ENCODE measurements at regions not wholly inside any gene's neighbourhood (a gene's known extent, or its start where the extent isn't known, plus 50 kb on each side); places are given as distances from the start of the nearest gene placed in this dataset.

DNA sequence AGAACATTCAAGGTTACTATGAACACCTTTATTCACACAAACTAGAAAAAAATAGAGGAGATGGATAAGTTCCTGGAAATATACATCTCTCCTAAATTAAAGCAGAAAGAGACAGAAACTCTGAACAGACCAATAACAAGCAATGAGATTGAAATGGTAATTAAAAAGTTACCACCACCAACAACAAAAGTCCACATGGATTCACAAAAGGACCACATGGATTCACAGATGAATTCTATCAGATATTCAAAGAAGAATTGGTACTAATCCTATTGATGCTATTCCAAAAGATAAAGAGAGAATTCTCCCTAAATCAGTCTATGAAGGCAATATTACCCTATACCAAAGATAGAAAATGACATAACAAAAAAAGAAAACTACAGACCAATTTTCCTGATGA lies 518.9 kb downstream of the PRDM9 start:
- Histone ChIP-seq H3K36me3 (no peaks in the 10 kb centered on the region), H3K4me3 (no peak overlapping the region), H3K27me3 (no peaks in the 10 kb centered on the region), H3K4me1 (no peaks in the 10 kb centered on the region), H3K9me3 (peaks cover 0 to 11% (median 3%) of the 10 kb centered on the region in 4 donors), H3K27ac (no peak overlapping the region)
- no peak for TF ChIP-seq POLR2AphosphoS5 (IDR thresholded peaks at IDR 0.05)
- TF ChIP-seq, protein P1, sequence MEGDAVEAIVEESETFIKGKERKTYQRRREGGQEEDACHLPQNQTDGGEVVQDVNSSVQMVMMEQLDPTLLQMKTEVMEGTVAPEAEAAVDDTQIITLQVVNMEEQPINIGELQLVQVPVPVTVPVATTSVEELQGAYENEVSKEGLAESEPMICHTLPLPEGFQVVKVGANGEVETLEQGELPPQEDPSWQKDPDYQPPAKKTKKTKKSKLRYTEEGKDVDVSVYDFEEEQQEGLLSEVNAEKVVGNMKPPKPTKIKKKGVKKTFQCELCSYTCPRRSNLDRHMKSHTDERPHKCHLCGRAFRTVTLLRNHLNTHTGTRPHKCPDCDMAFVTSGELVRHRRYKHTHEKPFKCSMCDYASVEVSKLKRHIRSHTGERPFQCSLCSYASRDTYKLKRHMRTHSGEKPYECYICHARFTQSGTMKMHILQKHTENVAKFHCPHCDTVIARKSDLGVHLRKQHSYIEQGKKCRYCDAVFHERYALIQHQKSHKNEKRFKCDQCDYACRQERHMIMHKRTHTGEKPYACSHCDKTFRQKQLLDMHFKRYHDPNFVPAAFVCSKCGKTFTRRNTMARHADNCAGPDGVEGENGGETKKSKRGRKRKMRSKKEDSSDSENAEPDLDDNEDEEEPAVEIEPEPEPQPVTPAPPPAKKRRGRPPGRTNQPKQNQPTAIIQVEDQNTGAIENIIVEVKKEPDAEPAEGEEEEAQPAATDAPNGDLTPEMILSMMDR (IDR thresholded peaks at IDR 0.05) = no peak
- no peak for TF ChIP-seq POLR2A (IDR thresholded peaks at IDR 0.05)
- DNase-seq (no peak), ATAC-seq (ENCODE audit: low FRiP score in 2 of 2) (no peak)

DNA sequence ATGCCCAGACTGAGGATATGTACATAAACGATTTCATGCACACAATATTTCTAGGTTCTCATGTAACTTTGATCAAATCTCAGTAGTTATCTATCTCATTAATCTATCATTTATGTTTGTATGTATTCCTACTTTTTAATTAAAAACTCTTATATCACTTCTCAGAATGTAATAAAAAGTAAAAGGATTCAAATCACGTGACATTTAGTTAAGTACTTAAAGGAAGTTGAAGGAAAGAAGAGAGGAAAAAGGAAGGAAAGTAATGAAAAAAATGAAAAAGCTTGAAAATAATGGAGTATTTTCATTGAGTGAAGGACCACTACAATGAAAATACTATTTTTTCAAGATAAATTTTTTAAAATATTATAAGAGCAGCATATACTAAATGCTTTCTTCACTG lies 535.3 kb downstream of the PRDM9 start:
- Histone ChIP-seq H3K27me3 (no peaks in the 10 kb centered on the region), H3K4me3 (no peak overlapping the region), H3K9me3 (no peaks in the 10 kb centered on the region), H3K27ac (no peak overlapping the region), H3K4me1 (no peaks in the 10 kb centered on the region), H3K36me3 (no peaks in the 10 kb centered on the region)
- TF ChIP-seq, protein P1 (IDR thresholded peaks at IDR 0.05) = no peak
- TF ChIP-seq POLR2AphosphoS5 (IDR thresholded peaks at IDR 0.05) (no peak), POLR2A (IDR thresholded peaks at IDR 0.05) (no peak), EP300 (IDR thresholded peaks at IDR 0.05) (no peak)
- DNase-seq (no peak), ATAC-seq (ENCODE audit: low FRiP score in 2 of 2) (no peak)
- WGBS, 2 donors = 81 to 87% methylated on average over 2 of the region's 2 CpGs

DNA sequence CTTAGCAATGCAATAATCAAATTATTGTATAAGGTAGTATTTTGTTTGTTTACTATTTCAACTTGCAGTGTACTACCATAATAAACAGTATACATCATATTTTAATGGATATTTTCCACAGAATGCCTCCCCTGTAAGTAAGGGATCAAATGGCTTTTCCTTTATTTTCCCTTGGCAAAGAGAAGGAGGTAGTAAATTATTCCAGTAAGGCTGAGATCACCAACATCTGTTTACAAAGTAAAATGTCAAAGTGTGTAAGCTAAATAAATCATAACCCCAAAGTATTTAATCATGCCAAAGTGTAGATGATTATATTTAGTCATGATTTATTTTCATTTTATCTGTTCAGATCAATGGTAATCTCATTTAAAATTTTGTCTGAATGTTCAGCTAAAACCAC lies 537.6 kb downstream of the PRDM9 start:
- Histone ChIP-seq H3K4me1 (no peaks in the 10 kb centered on the region), H3K36me3 (no peaks in the 10 kb centered on the region), H3K27me3 (no peaks in the 10 kb centered on the region), H3K9me3 (no peaks in the 10 kb centered on the region), H3K4me3 (no peak overlapping the region), H3K27ac (no peak overlapping the region)
- DNase-seq (no peak), ATAC-seq (ENCODE audit: low FRiP score in 2 of 2) (no peak)
- TF ChIP-seq POLR2AphosphoS5 (IDR thresholded peaks at IDR 0.05) (no peak), EP300 (IDR thresholded peaks at IDR 0.05) (no peak), POLR2A (IDR thresholded peaks at IDR 0.05) (no peak)
- TF ChIP-seq, protein P1 (IDR thresholded peaks at IDR 0.05) = no peak

DNA sequence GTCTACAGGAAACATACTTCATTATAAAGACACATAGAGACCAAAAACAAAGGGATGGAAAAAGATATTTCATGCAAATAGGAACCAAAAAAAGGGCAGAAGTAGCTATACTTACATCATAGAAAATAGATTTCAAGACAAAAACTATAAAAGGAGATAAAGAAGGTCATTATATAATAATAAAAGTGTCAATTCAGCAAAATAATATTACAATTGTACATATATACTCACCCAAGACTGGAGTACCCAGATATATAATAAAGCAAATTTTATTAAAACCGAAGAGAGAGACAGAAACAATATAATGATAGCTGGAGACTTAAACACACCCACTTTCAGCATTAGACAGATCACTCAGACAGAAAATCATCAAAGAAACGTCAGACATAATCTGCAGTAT lies 546.3 kb downstream of the PRDM9 start:
- ATAC-seq (ENCODE audit: low FRiP score in 2 of 2) = no peak
- Histone ChIP-seq H3K4me1 (no peaks in the 10 kb centered on the region), H3K27ac (no peak overlapping the region), H3K4me3 (no peak overlapping the region), H3K9me3 (peaks cover 0 to 5% (median 0%) of the 10 kb centered on the region in 4 donors), H3K36me3 (no peaks in the 10 kb centered on the region), H3K27me3 (no peaks in the 10 kb centered on the region)
- no peak for DNase-seq
- no peak for TF ChIP-seq POLR2A (IDR thresholded peaks at IDR 0.05)
- no peak for TF ChIP-seq POLR2AphosphoS5 (IDR thresholded peaks at IDR 0.05)
- no peak for TF ChIP-seq EP300 (IDR thresholded peaks at IDR 0.05)
- TF ChIP-seq, protein P1 (IDR thresholded peaks at IDR 0.05) = no peak
- 80 to 81% methylated on average over 2 of the region's 2 CpGs for WGBS, 2 donors

DNA sequence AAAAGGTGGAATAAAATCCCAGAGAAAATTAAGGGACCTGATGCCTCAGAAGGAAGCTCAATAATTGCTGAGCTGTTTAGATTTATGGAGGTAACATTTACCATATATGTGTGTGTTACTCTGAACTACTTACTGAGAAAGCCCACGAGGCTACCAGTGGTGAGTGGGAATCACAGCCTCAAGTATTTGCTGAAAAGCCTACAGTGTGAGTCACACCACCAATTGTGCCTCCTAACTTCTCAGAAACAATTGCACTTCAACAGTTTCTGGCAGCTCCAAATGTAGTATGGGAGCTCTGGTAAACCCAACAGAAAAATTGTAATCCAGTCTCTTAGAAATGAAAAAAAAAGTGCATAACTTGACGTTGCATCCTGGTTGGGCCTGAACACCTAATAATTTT lies 551.6 kb downstream of the PRDM9 start:
- no peaks in the 10 kb centered on the region for H3K4me1 ChIP-seq
- WGBS, 2 donors = 70 to 72% methylated on average over 2 of the region's 2 CpGs
- ATAC-seq (ENCODE audit: low FRiP score in 2 of 2) (no peak), DNase-seq (no peak)
- no peaks in the 10 kb centered on the region for H3K27me3 ChIP-seq
- no peak for TF ChIP-seq EP300 (IDR thresholded peaks at IDR 0.05)
- TF ChIP-seq POLR2AphosphoS5 (IDR thresholded peaks at IDR 0.05) = no peak
- no peak for TF ChIP-seq POLR2A (IDR thresholded peaks at IDR 0.05)
- TF ChIP-seq, protein P1 (IDR thresholded peaks at IDR 0.05) = no peak
- no peak overlapping the region for H3K27ac ChIP-seq
- H3K4me3 ChIP-seq = no peak overlapping the region
- H3K9me3 ChIP-seq = no peaks in the 10 kb centered on the region
- H3K36me3 ChIP-seq = no peaks in the 10 kb centered on the region

Data from upper lobe of left lung (tissue), 6 donors.